ENCODE measurements at regions not wholly inside any gene's neighbourhood (a gene's known extent, or its start where the extent isn't known, plus 50 kb on each side); places are given as distances from the start of the nearest gene placed in this dataset.

DNA sequence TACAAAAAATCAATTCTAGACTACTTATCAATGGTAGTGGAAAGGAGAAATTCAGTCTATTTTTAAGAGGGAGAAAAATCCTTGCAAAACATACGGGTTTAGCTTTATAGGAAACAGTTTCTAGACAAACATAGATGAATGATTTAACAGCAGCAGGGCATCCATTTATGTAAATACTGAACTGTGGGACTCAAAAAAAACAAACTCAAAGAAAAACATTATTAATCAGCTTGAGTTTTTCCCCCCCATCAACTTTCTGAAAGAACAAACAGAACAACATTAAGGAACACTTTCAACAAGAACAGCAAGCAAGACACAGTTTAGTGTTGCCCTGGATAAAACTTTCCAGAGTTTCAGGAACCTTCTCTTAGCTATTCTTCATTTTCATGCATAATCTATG, 147.3 kb upstream of the KCNK2 start:
- TF ChIP-seq, protein P1, sequence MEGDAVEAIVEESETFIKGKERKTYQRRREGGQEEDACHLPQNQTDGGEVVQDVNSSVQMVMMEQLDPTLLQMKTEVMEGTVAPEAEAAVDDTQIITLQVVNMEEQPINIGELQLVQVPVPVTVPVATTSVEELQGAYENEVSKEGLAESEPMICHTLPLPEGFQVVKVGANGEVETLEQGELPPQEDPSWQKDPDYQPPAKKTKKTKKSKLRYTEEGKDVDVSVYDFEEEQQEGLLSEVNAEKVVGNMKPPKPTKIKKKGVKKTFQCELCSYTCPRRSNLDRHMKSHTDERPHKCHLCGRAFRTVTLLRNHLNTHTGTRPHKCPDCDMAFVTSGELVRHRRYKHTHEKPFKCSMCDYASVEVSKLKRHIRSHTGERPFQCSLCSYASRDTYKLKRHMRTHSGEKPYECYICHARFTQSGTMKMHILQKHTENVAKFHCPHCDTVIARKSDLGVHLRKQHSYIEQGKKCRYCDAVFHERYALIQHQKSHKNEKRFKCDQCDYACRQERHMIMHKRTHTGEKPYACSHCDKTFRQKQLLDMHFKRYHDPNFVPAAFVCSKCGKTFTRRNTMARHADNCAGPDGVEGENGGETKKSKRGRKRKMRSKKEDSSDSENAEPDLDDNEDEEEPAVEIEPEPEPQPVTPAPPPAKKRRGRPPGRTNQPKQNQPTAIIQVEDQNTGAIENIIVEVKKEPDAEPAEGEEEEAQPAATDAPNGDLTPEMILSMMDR (IDR thresholded peaks at IDR 0.05): no peak
- TF ChIP-seq POLR2AphosphoS5 (IDR thresholded peaks at IDR 0.05): no peak

Measured in prostate gland (tissue), 2 donors.